WTC11 (cell line): ENCODE measurements at regions not wholly inside any gene's neighbourhood (a gene's known extent, or its start where the extent isn't known, plus 50 kb on each side); places are given as distances from the start of the nearest gene placed in this dataset.

Source experiments
- ATAC-seq: fragments of 200-7000 bp; cut with Tn5 transposase; 2 replicates; pipeline ENCODE4 v1.10.0; 2021; ENCODE audit warnings: mild to moderate bottlenecking, moderate library complexity
- CTCF ChIA-PET: fragments of 300-600 bp; sonication (Branson Sonifier 250); formaldehyde crosslinking; loops from one replicate; lab custom pipeline; 2021; ENCODE audit warnings: antibody characterized with exemption; lab: Charles Lee
- POLR2A ChIA-PET: fragments of 350-600 bp; sonication (Branson Sonifier 250); formaldehyde crosslinking; loops from one replicate; lab custom pipeline; 2021; ENCODE audit warnings: antibody characterized with exemption; lab: Charles Lee
- DNase-seq: peaks from one replicate; pipeline ENCODE4 v3.0.0; 2021; ENCODE audit warnings: low spot score
- H3K27ac Mint-ChIP-seq: 2 replicates; pipeline ENCODE4 v1.8.0; 2021; ENCODE audit warnings: mixed read lengths
- H3K27me3 Mint-ChIP-seq: 2 replicates; pipeline ENCODE4 v1.8.0; 2021; ENCODE audit warnings: low read depth, mild to moderate bottlenecking, moderate library complexity, mixed read lengths
- H3K36me3 Mint-ChIP-seq: 2 replicates; pipeline ENCODE4 v1.8.0; 2021; ENCODE audit warnings: mixed read lengths
- H3K4me1 Mint-ChIP-seq: 2 replicates; pipeline ENCODE4 v1.8.0; 2022; ENCODE audit warnings: mixed read lengths
- H3K4me3 Mint-ChIP-seq: 2 replicates; pipeline ENCODE4 v1.8.0; 2021; ENCODE audit warnings: mild to moderate bottlenecking, moderate library complexity, mixed read lengths
- H3K9me3 Mint-ChIP-seq: 2 replicates; pipeline ENCODE4 v1.8.0; 2021; ENCODE audit warnings: mixed read lengths
- GTF2I ChIP-seq: fragments of 250-450 bp; sonication (Bioruptor Pico); conservative IDR thresholded peaks from 2 replicates; pipeline ENCODE4 v1.4.0; 2021; ENCODE audit warnings: mild to moderate bottlenecking
- TP53 ChIP-seq: sonication (generic); formaldehyde crosslinking; IDR thresholded peaks from 2 replicates; pipeline ENCODE4 v1.8.1; 2023; ENCODE audit warnings: mild to moderate bottlenecking, missing genetic modification reagents
- ZNF138 ChIP-seq: sonication (generic); formaldehyde crosslinking; conservative IDR thresholded peaks from 2 replicates; pipeline ENCODE4 v1.8.1; 2022; ENCODE audit warnings: mild to moderate bottlenecking, moderate library complexity, missing genetic modification reagents
- ZNF317 ChIP-seq: sonication (generic); formaldehyde crosslinking; IDR thresholded peaks from 2 replicates; pipeline ENCODE4 v1.8.1; 2023; ENCODE audit warnings: low read depth, mild to moderate bottlenecking, moderate library complexity, missing genetic modification reagents, borderline replicate concordance
- TF ChIP-seq, protein P1 (sequence below): fragments of 250-450 bp; sonication (Bioruptor Pico); IDR thresholded peaks from 2 replicates; pipeline ENCODE4 v1.9.0; 2021; ENCODE audit warnings: mild to moderate bottlenecking
- TF ChIP-seq, protein P2 (sequence below): fragments of 250-450 bp; sonication (Bioruptor Pico); IDR thresholded peaks from 2 replicates; pipeline ENCODE4 v1.8.0; 2021; ENCODE audit warnings: mild to moderate bottlenecking
- TF ChIP-seq, protein P3 (sequence below): sonication (generic); formaldehyde crosslinking; IDR thresholded peaks from 2 replicates; pipeline ENCODE4 v1.8.0; 2022; ENCODE audit warnings: mild to moderate bottlenecking, missing genetic modification reagents
- TF ChIP-seq, protein P4 (sequence below): sonication (generic); formaldehyde crosslinking; IDR thresholded peaks from 2 replicates; pipeline ENCODE4 v1.8.1; 2023; ENCODE audit warnings: mild to moderate bottlenecking, missing genetic modification reagents, moderate library complexity
- TF ChIP-seq, protein P5 (sequence below): fragments of 250-450 bp; sonication (Bioruptor Pico); IDR thresholded peaks from 2 replicates; pipeline ENCODE4 v2.1.2; 2022; ENCODE audit warnings: mild to moderate bottlenecking, moderate library complexity
- TF ChIP-seq, protein P6 (sequence below): fragments of 250-450 bp; sonication (Bioruptor Pico); IDR thresholded peaks from 2 replicates; pipeline ENCODE4 v1.9.0; 2021; ENCODE audit warnings: mild to moderate bottlenecking
- TF ChIP-seq, protein P7 (sequence below): fragments of 200-600 bp; IDR thresholded peaks from 2 replicates; pipeline ENCODE4 v1.8.0; 2022; ENCODE audit warnings: antibody characterized with exemption
- TF ChIP-seq, protein P8 (sequence below): fragments of 250-450 bp; sonication (Bioruptor Pico); IDR thresholded peaks from 2 replicates; pipeline ENCODE4 v1.9.0; 2021; ENCODE audit warnings: moderate library complexity, mild to moderate bottlenecking, inconsistent platforms, borderline replicate concordance
- TF ChIP-seq, protein P9 (sequence below): sonication (generic); formaldehyde crosslinking; IDR thresholded peaks from 2 replicates; pipeline ENCODE4 v1.8.1; 2022; ENCODE audit warnings: mild to moderate bottlenecking, moderate library complexity, missing genetic modification reagents

DNA sequence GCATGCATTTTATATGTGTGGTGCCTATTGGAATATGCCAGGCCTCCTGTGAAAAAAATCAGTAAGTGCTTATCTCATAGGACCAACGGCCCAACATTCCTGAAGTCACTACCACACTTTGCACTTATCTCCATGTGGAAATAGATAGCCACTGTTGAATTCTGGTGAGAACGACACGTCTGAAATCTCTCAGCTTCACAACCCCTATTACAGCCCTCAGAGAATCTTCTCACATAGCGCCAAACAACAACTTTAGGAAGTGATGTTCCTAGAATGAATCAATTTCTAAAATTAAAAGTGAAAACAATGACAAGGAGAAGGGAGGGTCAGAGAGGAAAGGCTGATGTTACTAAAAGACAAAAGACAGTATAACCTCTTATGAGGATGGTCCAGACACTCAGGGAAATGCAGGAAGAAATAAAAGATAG, 270.8 kb upstream of the BTG1 start:
- TF ChIP-seq ZNF317 (no peak), GTF2I (CRISPR knock-in tag) (no peak), ZNF138 (CRISPR knock-in tag) (no peak), TP53 (CRISPR knock-in tag) (no peak)
- TF ChIP-seq, protein P1, sequence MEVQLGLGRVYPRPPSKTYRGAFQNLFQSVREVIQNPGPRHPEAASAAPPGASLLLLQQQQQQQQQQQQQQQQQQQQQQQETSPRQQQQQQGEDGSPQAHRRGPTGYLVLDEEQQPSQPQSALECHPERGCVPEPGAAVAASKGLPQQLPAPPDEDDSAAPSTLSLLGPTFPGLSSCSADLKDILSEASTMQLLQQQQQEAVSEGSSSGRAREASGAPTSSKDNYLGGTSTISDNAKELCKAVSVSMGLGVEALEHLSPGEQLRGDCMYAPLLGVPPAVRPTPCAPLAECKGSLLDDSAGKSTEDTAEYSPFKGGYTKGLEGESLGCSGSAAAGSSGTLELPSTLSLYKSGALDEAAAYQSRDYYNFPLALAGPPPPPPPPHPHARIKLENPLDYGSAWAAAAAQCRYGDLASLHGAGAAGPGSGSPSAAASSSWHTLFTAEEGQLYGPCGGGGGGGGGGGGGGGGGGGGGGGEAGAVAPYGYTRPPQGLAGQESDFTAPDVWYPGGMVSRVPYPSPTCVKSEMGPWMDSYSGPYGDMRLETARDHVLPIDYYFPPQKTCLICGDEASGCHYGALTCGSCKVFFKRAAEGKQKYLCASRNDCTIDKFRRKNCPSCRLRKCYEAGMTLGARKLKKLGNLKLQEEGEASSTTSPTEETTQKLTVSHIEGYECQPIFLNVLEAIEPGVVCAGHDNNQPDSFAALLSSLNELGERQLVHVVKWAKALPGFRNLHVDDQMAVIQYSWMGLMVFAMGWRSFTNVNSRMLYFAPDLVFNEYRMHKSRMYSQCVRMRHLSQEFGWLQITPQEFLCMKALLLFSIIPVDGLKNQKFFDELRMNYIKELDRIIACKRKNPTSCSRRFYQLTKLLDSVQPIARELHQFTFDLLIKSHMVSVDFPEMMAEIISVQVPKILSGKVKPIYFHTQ, result no peak
- TF ChIP-seq, protein P2, sequence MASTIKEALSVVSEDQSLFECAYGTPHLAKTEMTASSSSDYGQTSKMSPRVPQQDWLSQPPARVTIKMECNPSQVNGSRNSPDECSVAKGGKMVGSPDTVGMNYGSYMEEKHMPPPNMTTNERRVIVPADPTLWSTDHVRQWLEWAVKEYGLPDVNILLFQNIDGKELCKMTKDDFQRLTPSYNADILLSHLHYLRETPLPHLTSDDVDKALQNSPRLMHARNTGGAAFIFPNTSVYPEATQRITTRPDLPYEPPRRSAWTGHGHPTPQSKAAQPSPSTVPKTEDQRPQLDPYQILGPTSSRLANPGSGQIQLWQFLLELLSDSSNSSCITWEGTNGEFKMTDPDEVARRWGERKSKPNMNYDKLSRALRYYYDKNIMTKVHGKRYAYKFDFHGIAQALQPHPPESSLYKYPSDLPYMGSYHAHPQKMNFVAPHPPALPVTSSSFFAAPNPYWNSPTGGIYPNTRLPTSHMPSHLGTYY (CRISPR knock-in tag), result no peak
- TF ChIP-seq, protein P3, sequence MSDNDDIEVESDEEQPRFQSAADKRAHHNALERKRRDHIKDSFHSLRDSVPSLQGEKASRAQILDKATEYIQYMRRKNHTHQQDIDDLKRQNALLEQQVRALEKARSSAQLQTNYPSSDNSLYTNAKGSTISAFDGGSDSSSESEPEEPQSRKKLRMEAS (CRISPR knock-in tag), result no peak
- TF ChIP-seq, protein P4, sequence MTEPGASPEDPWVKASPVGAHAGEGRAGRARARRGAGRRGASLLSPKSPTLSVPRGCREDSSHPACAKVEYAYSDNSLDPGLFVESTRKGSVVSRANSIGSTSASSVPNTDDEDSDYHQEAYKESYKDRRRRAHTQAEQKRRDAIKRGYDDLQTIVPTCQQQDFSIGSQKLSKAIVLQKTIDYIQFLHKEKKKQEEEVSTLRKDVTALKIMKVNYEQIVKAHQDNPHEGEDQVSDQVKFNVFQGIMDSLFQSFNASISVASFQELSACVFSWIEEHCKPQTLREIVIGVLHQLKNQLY (CRISPR knock-in tag), result no peak
- TF ChIP-seq, protein P5, sequence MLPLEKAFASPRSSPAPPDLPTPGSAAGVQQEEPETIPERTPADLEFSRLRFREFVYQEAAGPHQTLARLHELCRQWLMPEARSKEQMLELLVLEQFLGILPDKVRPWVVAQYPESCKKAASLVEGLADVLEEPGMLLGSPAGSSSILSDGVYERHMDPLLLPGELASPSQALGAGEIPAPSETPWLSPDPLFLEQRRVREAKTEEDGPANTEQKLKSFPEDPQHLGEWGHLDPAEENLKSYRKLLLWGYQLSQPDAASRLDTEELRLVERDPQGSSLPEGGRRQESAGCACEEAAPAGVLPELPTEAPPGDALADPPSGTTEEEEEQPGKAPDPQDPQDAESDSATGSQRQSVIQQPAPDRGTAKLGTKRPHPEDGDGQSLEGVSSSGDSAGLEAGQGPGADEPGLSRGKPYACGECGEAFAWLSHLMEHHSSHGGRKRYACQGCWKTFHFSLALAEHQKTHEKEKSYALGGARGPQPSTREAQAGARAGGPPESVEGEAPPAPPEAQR (CRISPR knock-in tag), result no peak
- TF ChIP-seq, protein P6, sequence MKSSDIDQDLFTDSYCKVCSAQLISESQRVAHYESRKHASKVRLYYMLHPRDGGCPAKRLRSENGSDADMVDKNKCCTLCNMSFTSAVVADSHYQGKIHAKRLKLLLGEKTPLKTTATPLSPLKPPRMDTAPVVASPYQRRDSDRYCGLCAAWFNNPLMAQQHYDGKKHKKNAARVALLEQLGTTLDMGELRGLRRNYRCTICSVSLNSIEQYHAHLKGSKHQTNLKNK, result no peak
- TF ChIP-seq, protein P7, sequence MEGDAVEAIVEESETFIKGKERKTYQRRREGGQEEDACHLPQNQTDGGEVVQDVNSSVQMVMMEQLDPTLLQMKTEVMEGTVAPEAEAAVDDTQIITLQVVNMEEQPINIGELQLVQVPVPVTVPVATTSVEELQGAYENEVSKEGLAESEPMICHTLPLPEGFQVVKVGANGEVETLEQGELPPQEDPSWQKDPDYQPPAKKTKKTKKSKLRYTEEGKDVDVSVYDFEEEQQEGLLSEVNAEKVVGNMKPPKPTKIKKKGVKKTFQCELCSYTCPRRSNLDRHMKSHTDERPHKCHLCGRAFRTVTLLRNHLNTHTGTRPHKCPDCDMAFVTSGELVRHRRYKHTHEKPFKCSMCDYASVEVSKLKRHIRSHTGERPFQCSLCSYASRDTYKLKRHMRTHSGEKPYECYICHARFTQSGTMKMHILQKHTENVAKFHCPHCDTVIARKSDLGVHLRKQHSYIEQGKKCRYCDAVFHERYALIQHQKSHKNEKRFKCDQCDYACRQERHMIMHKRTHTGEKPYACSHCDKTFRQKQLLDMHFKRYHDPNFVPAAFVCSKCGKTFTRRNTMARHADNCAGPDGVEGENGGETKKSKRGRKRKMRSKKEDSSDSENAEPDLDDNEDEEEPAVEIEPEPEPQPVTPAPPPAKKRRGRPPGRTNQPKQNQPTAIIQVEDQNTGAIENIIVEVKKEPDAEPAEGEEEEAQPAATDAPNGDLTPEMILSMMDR, result no peak
- TF ChIP-seq, protein P8, sequence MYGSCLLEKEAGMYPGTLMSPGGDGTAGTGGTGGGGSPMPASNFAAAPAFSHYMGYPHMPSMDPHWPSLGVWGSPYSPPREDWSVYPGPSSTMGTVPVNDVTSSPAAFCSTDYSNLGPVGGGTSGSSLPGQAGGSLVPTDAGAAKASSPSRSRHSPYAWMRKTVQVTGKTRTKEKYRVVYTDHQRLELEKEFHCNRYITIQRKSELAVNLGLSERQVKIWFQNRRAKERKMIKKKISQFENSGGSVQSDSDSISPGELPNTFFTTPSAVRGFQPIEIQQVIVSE (CRISPR knock-in tag), result no peak
- TF ChIP-seq, protein P9, sequence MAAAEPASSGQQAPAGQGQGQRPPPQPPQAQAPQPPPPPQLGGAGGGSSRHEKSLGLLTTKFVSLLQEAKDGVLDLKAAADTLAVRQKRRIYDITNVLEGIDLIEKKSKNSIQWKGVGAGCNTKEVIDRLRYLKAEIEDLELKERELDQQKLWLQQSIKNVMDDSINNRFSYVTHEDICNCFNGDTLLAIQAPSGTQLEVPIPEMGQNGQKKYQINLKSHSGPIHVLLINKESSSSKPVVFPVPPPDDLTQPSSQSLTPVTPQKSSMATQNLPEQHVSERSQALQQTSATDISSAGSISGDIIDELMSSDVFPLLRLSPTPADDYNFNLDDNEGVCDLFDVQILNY (CRISPR knock-in tag), result no peak
- TF ChIP-seq, all 79 proteins: peak for 0
- ATAC-seq (no peak), DNase-seq (no peak)
- Mint-ChIP-seq H3K9me3 (peaks cover 7% of the 10 kb centered on the region), H3K36me3 (no peaks in the 10 kb centered on the region), H3K27ac (no peak overlapping the region), H3K4me1 (peaks cover 23% of the 10 kb centered on the region), H3K27me3 (no peaks in the 10 kb centered on the region), H3K4me3 (no peak overlapping the region)
- POLR2A ChIA-PET, result interaction anchor here (0.6 kb wide), 1 partner anchor 198 kb away, joined by 3 read pairs; no protein-coding TSS in a partner anchor
- CTCF ChIA-PET, result no interaction called here
